ENCODE measurements at regions not wholly inside any gene's neighbourhood (a gene's known extent, or its start where the extent isn't known, plus 50 kb on each side); places are given as distances from the start of the nearest gene placed in this dataset.

DNA sequence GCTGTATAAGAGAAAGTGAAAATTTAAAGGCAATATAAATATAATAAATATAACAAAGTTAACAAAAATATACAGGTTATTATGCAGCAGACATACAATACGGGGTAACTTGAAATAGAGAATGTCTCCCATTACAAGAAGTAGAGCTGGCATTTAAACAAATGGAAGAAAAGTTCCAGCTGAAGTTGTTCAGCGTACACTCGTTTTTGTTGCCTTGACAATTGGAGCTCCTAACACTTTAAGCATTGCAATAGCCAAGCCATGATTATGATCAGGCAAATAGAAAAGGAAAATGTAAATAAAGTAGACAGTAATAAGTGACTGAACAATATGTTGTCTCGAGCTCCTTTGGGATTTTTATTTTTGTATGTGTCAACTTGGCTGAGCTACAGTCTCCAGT lies 737.8 kb upstream of the CELF2 start:
- TF ChIP-seq, protein P1, sequence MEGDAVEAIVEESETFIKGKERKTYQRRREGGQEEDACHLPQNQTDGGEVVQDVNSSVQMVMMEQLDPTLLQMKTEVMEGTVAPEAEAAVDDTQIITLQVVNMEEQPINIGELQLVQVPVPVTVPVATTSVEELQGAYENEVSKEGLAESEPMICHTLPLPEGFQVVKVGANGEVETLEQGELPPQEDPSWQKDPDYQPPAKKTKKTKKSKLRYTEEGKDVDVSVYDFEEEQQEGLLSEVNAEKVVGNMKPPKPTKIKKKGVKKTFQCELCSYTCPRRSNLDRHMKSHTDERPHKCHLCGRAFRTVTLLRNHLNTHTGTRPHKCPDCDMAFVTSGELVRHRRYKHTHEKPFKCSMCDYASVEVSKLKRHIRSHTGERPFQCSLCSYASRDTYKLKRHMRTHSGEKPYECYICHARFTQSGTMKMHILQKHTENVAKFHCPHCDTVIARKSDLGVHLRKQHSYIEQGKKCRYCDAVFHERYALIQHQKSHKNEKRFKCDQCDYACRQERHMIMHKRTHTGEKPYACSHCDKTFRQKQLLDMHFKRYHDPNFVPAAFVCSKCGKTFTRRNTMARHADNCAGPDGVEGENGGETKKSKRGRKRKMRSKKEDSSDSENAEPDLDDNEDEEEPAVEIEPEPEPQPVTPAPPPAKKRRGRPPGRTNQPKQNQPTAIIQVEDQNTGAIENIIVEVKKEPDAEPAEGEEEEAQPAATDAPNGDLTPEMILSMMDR (optimal IDR thresholded peaks at IDR 0.05 in 1 of 3, IDR thresholded peaks at IDR 0.05 in 1 of 3, conservative IDR thresholded peaks at IDR 0.05 in 1 of 3; ENCODE audit: extremely low read depth in 1 of 3, insufficient read depth in 2 of 3, low read length in 3 of 3) = no peak
- TF ChIP-seq EZH2 (IDR thresholded peaks at IDR 0.05; ENCODE audit: low read length) = no peak
- Histone ChIP-seq H3K27ac (ENCODE audit: control insufficient read depth, insufficient read depth, low read length) (no peak overlapping the region), H3K9me1 (ENCODE audit: control insufficient read depth, extremely low read depth, insufficient read depth, low read length) (no peaks in the 10 kb centered on the region), H3K9ac (ENCODE audit: control insufficient read depth, extremely low read depth, insufficient read depth, low read length) (no peak overlapping the region), H3K79me2 (ENCODE audit: control insufficient read depth, insufficient read depth, low read length) (no peaks in the 10 kb centered on the region), H3K27me3 (ENCODE audit: control insufficient read depth, extremely low read depth, insufficient read depth, low read length) (no peaks in the 10 kb centered on the region), H4K20me1 (ENCODE audit: control insufficient read depth, extremely low read depth, insufficient read depth, low read length) (no peaks in the 10 kb centered on the region), H3K9me3 (ENCODE audit: control insufficient read depth, low read depth, low read length) (no peaks in the 10 kb centered on the region), H2AFZ (ENCODE audit: control insufficient read depth, low read length) (no peak overlapping the region), H3K4me1 (ENCODE audit: control insufficient read depth, extremely low read depth, insufficient read depth, low read length) (no peaks in the 10 kb centered on the region), H3K4me2 (ENCODE audit: control insufficient read depth, extremely low read depth, insufficient read depth, low read depth, low read length) (no peak overlapping the region), H3K36me3 (ENCODE audit: control insufficient read depth in 2 of 2, extremely low read depth in 1 of 2, insufficient read depth in 2 of 2, low read length in 2 of 2) (no peaks in the 10 kb centered on the region), H3K4me3 (ENCODE audit: control insufficient read depth in 2 of 3, extremely low read depth in 1 of 3, insufficient read depth in 2 of 3, low read depth in 1 of 3, low read length in 3 of 3) (no peak overlapping the region)
- DNase-seq (ENCODE audit: low read depth, low spot score) (no peak), FAIRE-seq (no peak)
- dilution Hi-C loops (cut with MboI; ENCODE audit: extremely low pct_ligation_motif_present, low sequenced_read_pairs) = no loop called here

DNA sequence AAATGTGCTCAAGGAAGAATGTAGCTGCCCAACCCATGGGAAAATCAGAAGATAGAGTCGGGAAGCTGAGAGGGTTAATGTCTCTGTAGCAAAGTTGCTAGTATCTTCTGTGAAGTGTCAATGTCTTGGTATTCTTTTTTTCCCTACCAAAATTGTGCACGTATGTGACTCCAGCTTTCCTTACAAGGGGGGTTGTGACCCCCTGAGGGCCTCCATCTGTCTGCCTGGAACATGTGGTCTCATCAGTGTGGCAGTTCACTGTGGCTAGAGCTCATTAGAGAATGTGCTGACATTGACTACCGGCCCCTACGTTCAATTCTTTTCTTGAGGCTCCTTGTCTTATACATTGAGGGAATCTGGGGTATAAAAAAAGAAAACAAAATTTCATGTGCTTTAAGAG lies 725.2 kb upstream of the CELF2 start:
- no peak for FAIRE-seq
- H3K9me3 ChIP-seq (ENCODE audit: control insufficient read depth, low read depth, low read length) = peaks cover 4% of the 10 kb centered on the region
- no peaks in the 10 kb centered on the region for H3K4me1 ChIP-seq (ENCODE audit: control insufficient read depth, extremely low read depth, insufficient read depth, low read length)
- H3K36me3 ChIP-seq (ENCODE audit: control insufficient read depth in 2 of 2, extremely low read depth in 1 of 2, insufficient read depth in 2 of 2, low read length in 2 of 2) = no peaks in the 10 kb centered on the region
- H3K27me3 ChIP-seq (ENCODE audit: control insufficient read depth, extremely low read depth, insufficient read depth, low read length) = no peaks in the 10 kb centered on the region
- no peaks in the 10 kb centered on the region for H4K20me1 ChIP-seq (ENCODE audit: control insufficient read depth, extremely low read depth, insufficient read depth, low read length)
- no peak overlapping the region for H3K27ac ChIP-seq (ENCODE audit: control insufficient read depth, insufficient read depth, low read length)
- H3K4me2 ChIP-seq (ENCODE audit: control insufficient read depth, extremely low read depth, insufficient read depth, low read depth, low read length) = no peak overlapping the region
- dilution Hi-C loops (cut with MboI; ENCODE audit: extremely low pct_ligation_motif_present, low sequenced_read_pairs) = no loop called here
- H3K9me1 ChIP-seq (ENCODE audit: control insufficient read depth, extremely low read depth, insufficient read depth, low read length) = no peaks in the 10 kb centered on the region
- H3K9ac ChIP-seq (ENCODE audit: control insufficient read depth, extremely low read depth, insufficient read depth, low read length) = no peak overlapping the region
- DNase-seq (ENCODE audit: low read depth, low spot score) = no peak
- TF ChIP-seq, protein P1 (optimal IDR thresholded peaks at IDR 0.05 in 1 of 3, IDR thresholded peaks at IDR 0.05 in 1 of 3, conservative IDR thresholded peaks at IDR 0.05 in 1 of 3; ENCODE audit: extremely low read depth in 1 of 3, insufficient read depth in 2 of 3, low read length in 3 of 3) = no peak
- no peak for TF ChIP-seq EZH2 (IDR thresholded peaks at IDR 0.05; ENCODE audit: low read length)
- no peak overlapping the region for H3K4me3 ChIP-seq (ENCODE audit: control insufficient read depth in 2 of 3, extremely low read depth in 1 of 3, insufficient read depth in 2 of 3, low read depth in 1 of 3, low read length in 3 of 3)
- H3K79me2 ChIP-seq (ENCODE audit: control insufficient read depth, insufficient read depth, low read length) = no peaks in the 10 kb centered on the region
- H2AFZ ChIP-seq (ENCODE audit: control insufficient read depth, low read length) = no peak overlapping the region
